ENCODE measurements at regions not wholly inside any gene's neighbourhood (a gene's known extent, or its start where the extent isn't known, plus 50 kb on each side); places are given as distances from the start of the nearest gene placed in this dataset.

- DNase-seq, result no peak
Observed at GRCh38 chrY:15162211-15162610, 637.9 kb downstream of the NLGN4Y start.

- DNase-seq, result no peak
Observed at GRCh38 chrY:15179890-15180289, 655.6 kb downstream of the NLGN4Y start.

GRCh38 chrY:15229056-15229455 is 704.7 kb downstream of the NLGN4Y start:
- DNase-seq, result no peak

- DNase-seq, result no peak
Observed at GRCh38 chrY:15239596-15240132, 715.3 kb downstream of the NLGN4Y start.

GRCh38 chrY:15259286-15259685 is 735.0 kb downstream of the NLGN4Y start:
- DNase-seq, result no peak

DNA sequence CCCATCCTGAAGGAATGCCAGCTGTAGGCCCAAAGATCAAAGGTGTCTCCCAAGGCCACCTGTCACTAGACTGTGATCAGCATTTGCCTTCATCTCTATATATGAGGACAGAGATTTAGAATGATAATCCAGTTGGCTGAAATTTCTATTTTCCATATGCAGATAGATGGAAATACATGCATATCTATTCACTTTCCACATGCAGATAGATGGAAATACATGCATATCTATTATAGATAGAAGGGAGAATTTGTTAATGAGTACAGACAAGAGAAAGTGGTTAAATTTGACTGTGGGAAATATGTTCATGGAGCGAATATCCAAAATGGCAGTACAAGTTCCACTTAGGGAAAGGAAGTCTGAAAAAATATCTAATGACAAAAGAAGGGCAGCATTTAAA is 762.2 kb downstream of the NLGN4Y start:
- DNase-seq, result no peak

DNA sequence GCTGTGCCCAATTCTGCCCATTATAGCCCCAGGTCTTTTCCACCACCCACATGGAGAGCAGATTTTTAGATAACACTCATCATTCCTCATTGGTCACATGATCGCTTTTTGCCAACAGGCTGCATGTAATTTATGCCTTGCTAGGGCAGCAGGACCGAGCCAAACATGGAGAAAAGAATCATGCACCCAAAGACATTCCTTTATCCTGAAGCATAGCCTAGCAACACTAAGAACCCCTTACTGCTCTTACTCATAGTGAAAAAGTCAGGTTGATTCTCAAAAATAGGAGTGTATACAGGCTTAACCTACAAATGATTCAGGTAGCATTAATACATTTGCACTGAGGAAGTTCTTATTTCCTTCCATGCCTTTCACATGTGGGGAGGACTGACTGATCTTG is 765.5 kb downstream of the NLGN4Y start:
- DNase-seq, result no peak

DNA sequence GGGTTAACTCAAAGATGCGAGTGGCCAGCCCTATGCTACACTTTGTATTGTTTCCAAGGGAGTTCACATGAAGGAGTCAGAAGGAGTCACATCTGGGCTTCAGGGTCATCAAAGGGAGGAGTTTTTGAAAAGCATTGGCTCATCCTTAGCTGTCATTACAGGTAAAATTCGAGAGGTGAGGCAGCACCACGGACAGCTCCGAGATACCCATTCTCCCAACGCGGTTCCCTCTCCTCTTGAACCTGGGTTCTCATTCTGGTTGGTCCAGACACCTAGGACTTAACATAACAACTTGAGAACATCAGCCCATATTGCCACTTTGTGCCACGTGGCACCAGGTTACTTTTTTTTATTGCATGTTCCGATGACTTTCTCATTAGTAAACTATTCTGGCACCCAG is 768.6 kb downstream of the NLGN4Y start:
- DNase-seq, result no peak

- no peak for DNase-seq
Observed at GRCh38 chrY:15301879-15302278, 777.5 kb downstream of the NLGN4Y start.

GRCh38 chrY:15312166-15312565 is 787.8 kb downstream of the NLGN4Y start:
- no peak for DNase-seq

DNA sequence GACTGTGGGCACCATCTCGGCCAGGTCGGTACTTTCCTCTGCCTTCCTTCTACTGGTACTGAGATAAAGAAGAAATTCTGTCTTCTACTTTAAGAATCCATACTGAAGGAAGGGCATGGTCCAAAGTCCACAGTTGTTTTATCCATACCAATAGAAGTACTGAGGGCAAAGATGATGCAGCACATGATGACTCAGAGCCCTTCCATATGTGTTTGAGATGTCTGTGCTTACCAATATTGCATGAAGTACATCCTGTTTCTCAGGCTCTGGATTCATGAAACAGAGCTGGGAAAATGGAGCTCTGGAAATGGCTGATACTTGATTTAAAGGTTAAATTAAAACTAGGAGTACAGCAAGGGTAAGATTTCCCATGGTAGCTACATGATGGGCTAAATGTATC is 799.9 kb downstream of the NLGN4Y start:
- DNase-seq, result no peak

DNA sequence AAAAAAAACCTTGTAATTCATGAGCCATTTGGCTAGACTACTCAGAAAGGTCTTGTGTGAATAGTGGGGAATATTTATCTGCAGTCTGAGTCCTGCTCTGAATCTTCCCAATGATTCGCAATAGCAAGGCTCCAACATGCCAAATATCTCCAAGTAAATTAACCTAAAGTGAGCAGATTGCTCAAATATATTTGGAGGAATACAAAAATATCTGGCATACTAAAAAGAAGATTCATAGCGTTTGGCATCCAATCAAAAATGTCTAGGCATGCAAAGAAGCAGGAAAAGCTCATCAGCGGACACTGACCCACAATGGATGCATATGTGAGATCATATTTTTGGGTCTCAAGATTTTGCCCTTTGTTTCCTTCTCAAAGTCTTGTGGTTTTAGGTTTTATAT is 800.9 kb downstream of the NLGN4Y start:
- no peak for DNase-seq

DNA sequence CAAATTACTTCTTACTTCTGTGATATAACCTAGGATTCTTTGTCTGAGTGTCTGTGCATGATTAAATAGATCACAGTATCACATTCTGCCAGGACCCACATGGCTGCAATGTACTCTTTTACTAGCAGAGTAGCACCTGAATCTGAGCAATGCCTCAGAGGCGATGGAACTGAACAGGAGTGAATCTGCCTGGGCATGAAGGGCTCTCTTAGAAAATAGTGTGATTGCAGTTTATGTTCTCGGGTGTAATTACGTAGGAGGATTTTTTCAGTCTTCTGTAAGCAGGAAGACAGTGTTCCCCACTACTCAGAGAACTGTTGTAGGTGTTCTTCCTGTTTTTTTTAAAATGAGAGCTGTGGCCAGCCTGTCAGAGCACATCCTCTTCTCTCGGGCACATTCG is 802.3 kb downstream of the NLGN4Y start:
- DNase-seq, result no peak

GRCh38 chrY:15328848-15329247 is 804.5 kb downstream of the NLGN4Y start:
- no peak for DNase-seq

DNA sequence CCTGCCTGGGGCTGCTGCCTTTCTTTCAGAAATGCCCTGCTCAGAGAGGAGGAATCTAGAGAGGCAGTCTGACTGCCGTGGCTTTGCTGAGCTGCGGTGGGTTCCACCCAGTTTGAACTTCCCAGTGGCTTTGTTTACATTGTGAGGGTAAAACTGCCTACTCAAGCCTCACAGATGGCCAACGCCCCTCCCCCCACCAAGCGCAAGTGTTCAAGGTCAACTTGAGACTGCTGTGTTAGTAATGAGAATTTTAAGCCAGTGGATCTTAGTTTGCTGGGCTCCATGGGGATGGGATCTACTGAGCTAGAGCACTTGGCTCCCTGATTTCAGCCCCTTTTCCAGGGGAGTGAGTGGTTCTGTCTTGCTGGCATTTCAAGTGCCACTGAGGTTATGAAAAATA is 819.2 kb downstream of the NLGN4Y start:
- no peak for DNase-seq

DNA sequence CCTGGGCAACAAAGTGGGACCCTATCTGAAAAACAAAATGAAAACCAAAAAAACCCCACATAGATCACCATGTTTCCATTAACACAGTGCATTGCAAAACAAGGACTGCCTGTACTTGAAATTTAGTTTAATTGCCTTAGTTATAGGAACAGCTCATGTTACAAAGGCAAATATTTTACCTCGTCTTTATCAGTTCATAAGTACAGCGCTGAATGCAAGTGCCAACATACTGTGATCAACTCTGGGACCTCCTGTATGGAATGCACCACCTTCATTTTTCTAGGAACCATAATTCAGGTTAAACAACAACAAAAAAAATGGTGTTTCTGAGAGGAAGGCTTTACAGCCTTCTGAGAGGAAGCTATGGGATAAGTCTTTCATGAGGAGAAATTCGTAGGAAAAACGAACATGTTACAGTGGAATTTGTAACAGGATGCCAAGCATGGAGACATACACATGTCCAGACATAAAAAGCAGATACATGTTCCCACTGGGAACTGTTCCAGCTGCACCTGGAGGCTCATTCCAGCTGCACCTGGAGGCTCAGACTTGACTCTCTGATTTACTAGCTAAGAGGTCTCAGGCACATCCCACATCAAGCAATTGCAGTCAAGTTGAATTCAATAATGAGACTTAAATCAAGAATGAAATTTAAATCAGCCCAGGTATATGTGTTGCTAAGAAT is 821.3 kb downstream of the NLGN4Y start:
- no peak for DNase-seq

GRCh38 chrY:15349351-15349750 is 825.0 kb downstream of the NLGN4Y start:
- DNase-seq, result no peak

- no peak for DNase-seq
Observed at GRCh38 chrY:15355321-15355720, 831.0 kb downstream of the NLGN4Y start.

DNA sequence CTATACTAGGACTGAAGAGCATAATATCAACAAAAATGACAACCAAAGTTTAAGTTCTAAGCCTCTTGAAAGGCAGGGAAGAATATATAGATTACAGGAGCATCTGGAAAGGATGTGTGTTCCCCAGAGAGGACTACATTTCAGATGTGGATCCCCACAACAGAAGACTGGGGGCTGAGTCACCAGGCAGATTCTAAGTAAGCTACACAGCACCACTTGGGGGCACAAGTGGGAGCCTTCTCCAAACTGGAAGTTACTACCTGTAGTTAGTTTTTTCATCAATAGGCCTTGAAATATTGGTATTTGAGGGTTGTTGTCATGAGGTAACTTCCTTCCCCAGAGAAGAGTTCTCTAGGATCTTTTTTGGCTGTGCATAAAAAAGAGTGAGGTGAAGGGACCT is 836.1 kb downstream of the NLGN4Y start:
- no peak for DNase-seq

GRCh38 chrY:15364996-15365395 is 840.7 kb downstream of the NLGN4Y start:
- no peak for DNase-seq

- DNase-seq, result no peak
Observed at GRCh38 chrY:15368786-15369185, 844.5 kb downstream of the NLGN4Y start.

DNA sequence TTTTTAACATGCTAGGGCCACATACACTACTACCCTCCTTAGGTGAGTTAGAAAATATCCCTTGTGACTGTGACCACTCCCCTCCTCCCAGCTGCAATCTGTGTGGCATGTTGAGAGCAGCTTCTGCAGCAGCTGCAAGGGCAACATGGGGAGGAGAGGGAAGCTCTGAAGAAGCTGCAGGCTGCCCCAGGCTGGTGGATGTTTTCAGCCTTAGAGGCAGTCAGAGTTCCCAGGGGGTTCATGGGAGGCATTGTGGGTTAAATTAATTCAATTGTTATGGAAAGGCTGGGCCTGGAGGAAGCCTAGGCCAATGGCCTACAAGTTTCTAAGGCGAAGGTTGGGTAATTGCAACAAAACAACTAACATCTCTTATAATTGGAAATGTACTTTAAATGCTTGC is 860.8 kb downstream of the NLGN4Y start:
- DNase-seq, result no peak

GRCh38 chrY:15397556-15398280 is 873.4 kb downstream of the NLGN4Y start:
- DNase-seq, result no peak

GRCh38 chrY:15402451-15402850 is 878.1 kb downstream of the NLGN4Y start:
- no peak for DNase-seq

DNA sequence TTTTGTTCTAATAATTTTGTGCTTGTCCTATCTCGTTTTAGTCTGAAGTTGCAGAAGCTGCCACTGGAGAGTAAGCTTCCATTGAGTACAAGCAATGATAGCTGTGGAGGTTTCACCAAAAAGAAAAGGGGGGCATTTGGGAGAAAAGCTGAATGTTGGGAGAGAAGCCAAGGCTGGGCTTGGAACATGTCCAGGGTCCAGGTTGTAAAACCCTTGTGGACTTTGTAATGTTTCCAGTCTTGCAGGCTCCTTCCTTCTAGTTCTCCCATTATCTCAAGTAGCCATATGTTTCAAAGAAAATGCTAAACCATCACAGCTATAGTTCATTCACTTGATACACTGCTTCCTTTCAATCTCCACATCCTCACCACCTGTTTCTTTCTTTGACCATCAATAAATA is 880.2 kb downstream of the NLGN4Y start:
- DNase-seq, result no peak

Measured in hematopoietic multipotent progenitor cell treated with erythropoietin and hydrocortisone succinate and interleukin-3 and kit ligand, for 8 days (in vitro differentiated cells).